ENCODE measurements at regions not wholly inside any gene's neighbourhood (a gene's known extent, or its start where the extent isn't known, plus 50 kb on each side); places are given as distances from the start of the nearest gene placed in this dataset.

DNA sequence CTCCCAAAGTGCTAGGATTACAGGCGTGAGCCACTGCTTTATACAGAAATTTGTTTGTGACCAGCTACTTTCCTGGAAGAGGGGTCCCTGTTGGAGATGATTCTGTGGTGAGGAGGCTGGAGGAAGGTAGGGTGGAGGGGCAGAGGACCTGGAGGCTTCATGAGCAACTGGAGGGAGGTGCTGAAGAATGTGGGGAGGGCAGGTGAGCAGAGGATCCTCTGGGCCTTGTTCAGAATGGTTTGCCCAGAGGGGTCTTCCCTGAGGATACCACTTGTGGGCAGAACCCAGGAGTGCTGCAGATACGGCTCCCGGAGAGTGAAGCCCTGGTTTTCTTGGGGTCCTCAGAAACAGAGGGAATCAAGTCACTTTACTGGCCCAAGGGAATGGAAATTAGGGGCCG lies 67.2 kb upstream of the WDR26 start:
- no peaks in the 10 kb centered on the region for H3K36me3 ChIP-seq (replicated peaks in 1 of 2; ENCODE audit: insufficient read depth in 1 of 2, low read depth in 2 of 2)
- H3K4me1 ChIP-seq = peaks cover 49% of the 10 kb centered on the region
- H3K9me3 ChIP-seq = no peaks in the 10 kb centered on the region
- intact Hi-C loops (cut with DNase I) = no loop called here
- no peaks in the 10 kb centered on the region for H3K27me3 ChIP-seq
- TF ChIP-seq CTCF (IDR thresholded peaks at IDR 0.05) (no peak), POLR2A (IDR thresholded peaks at IDR 0.05) (no peak)
- DNase-seq (no peak), ATAC-seq (no peak)
- H3K27ac ChIP-seq = peak overlapping the region in 3 of 4 donors; percentile 90 to 91 (median 90)
- H3K4me3 ChIP-seq = no peak overlapping the region
- 90 to 93% methylated on average over 4 of the region's 4 CpGs for WGBS, 2 donors

GRCh38 chr1:224502459-224503160 lies 68.0 kb upstream of the WDR26 start:
- Histone ChIP-seq H3K9me3 (no peaks in the 10 kb centered on the region), H3K27me3 (no peaks in the 10 kb centered on the region), H3K27ac (peak overlapping the region; percentile 71 to 91 (median 90)), H3K36me3 (replicated peaks in 1 of 2; ENCODE audit: insufficient read depth in 1 of 2, low read depth in 2 of 2) (no peaks in the 10 kb centered on the region), H3K4me1 (peaks cover 49% of the 10 kb centered on the region), H3K4me3 (no peak overlapping the region)
- peak; percentile 45 for ATAC-seq
- intact Hi-C loops (cut with DNase I) = no loop called here
- WGBS, 2 donors = 14 to 16% methylated on average over 12 of the region's 12 CpGs
- DNase-seq = peak; percentile 60 to 69 (median 66)
- no peak for TF ChIP-seq POLR2A (IDR thresholded peaks at IDR 0.05)
- TF ChIP-seq CTCF (IDR thresholded peaks at IDR 0.05) = no peak

GRCh38 chr1:224503161-224504118 lies 68.8 kb upstream of the WDR26 start:
- intact Hi-C loops (cut with DNase I) = no loop called here
- Histone ChIP-seq H3K9me3 (no peaks in the 10 kb centered on the region), H3K27me3 (no peaks in the 10 kb centered on the region), H3K27ac (peak overlapping the region; percentile 71 to 91 (median 90)), H3K4me3 (no peak overlapping the region), H3K4me1 (peaks cover 43% of the 10 kb centered on the region), H3K36me3 (replicated peaks in 1 of 2; ENCODE audit: insufficient read depth in 1 of 2, low read depth in 2 of 2) (no peaks in the 10 kb centered on the region)
- TF ChIP-seq CTCF (IDR thresholded peaks at IDR 0.05) = peak in 4 of 7 experiments; percentile 21 to 60 (median 44)
- peak; percentile 13 to 69 (median 58) for TF ChIP-seq POLR2A (IDR thresholded peaks at IDR 0.05)
- ATAC-seq (peak; percentile 93), DNase-seq (peak; percentile 94 to 98 (median 98))
- WGBS, 2 donors = 1 to 2% methylated on average over 17 to 19 of the region's 19 CpGs

GRCh38 chr1:224504297-224505041 lies 69.9 kb upstream of the WDR26 start:
- ATAC-seq (no peak), DNase-seq (no peak)
- H3K4me3 ChIP-seq = no peak overlapping the region
- 47 to 58% methylated on average over 4 of the region's 4 CpGs for WGBS, 2 donors
- H3K27me3 ChIP-seq = no peaks in the 10 kb centered on the region
- TF ChIP-seq POLR2A (IDR thresholded peaks at IDR 0.05) (no peak), CTCF (IDR thresholded peaks at IDR 0.05) (no peak)
- H3K9me3 ChIP-seq = no peaks in the 10 kb centered on the region
- intact Hi-C loops (cut with DNase I) = no loop called here
- peak overlapping the region; percentile 25 to 91 (median 90) for H3K27ac ChIP-seq
- no peaks in the 10 kb centered on the region for H3K36me3 ChIP-seq (replicated peaks in 1 of 2; ENCODE audit: insufficient read depth in 1 of 2, low read depth in 2 of 2)
- H3K4me1 ChIP-seq = peaks cover 39% of the 10 kb centered on the region

All from body of pancreas (tissue), 4 donors.